ENCODE measurements at regions not wholly inside any gene's neighbourhood (a gene's known extent, or its start where the extent isn't known, plus 50 kb on each side); places are given as distances from the start of the nearest gene placed in this dataset.

DNA sequence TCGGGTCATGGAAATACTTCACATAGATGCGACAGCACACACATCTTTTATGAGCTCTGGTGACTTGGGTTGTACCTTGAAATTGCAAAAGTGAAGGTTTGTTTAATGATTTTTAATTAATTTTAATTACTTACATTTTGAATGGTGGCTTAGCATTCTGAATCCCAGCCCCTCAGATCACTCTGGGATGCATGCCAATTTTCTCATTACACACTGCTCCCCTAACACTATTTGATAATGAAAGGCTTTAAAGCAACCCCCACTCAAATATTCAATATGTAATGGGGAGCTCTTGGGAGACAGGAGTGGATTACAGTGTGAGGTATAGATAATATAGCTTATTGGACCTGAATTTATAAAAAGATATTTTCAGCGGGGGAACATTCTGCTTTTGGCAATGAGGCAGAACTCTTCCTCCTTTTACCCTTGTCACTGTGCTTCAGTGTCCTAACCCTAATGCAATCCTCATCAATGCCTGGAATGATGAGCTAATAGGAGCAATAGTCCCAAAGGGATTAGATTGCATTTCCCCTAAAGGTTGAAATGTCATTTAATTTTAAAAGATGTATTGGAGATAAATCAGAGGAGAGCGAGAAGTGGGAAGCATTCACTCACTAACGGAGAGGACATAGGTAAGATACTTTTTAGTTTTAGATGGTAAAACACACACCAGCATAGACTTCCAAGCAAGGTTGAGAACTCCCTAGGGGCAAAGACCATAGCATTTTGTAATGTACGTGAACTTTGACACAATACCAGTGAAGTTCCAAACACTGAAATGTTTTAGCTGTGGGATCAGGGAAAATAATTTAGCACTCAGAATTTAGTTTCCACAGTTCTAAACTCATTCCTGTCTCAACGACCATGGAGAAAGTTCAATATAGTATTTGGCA is 384.1 kb upstream of the PLXNA2 start:
- no CpG with 5 or more reads among the region's 7 CpGs for WGBS (ENCODE audit: insufficient coverage)
- H3K9me3 ChIP-seq (replicated peaks in 1 of 2; ENCODE audit: control insufficient read depth in 1 of 2, insufficient read depth in 1 of 2, low read length in 2 of 2), result no peaks in the 10 kb centered on the region
- Mint-ChIP-seq H3K9me3 (peaks cover 0 to 3% (median 0%) of the 10 kb centered on the region in 7 donors), H3K4me3 (no peak overlapping the region), H3K27ac (no peak overlapping the region), H3K36me3 (no peaks in the 10 kb centered on the region), H3K4me1 (no peaks in the 10 kb centered on the region), H3K27me3 (ENCODE audit: low read depth in 3 of 3) (peaks cover 0 to 2% (median 2%) of the 10 kb centered on the region in 3 donors)
- no peak overlapping the region for H3K4me3 ChIP-seq (replicated peaks in 1 of 3; ENCODE audit: low read depth in 2 of 3, low read length in 3 of 3)
- no peak for DNase-seq
- H2AFZ ChIP-seq (ENCODE audit: insufficient read depth, low read depth, low read length, poor library complexity, severe bottlenecking), result no peak overlapping the region
- no peak overlapping the region for H3K4me2 ChIP-seq (replicated peaks; ENCODE audit: extremely low read depth, low read length, poor library complexity, severe bottlenecking)
- H3K27me3 ChIP-seq (ENCODE audit: control insufficient read depth in 2 of 2, insufficient read depth in 2 of 2, low read length in 2 of 2), result no peaks in the 10 kb centered on the region
- no peak overlapping the region for H3K27ac ChIP-seq (ENCODE audit: low read depth in 1 of 2, low read length in 2 of 2)
- H3K79me2 ChIP-seq (ENCODE audit: insufficient read depth, low read length), result no peaks in the 10 kb centered on the region
- no peaks in the 10 kb centered on the region for H3K36me3 ChIP-seq (replicated peaks in 1 of 2; ENCODE audit: control insufficient read depth in 1 of 2, insufficient read depth in 2 of 2, low read length in 2 of 2)
- H3K9ac ChIP-seq (ENCODE audit: insufficient read depth, low read length, poor library complexity, severe bottlenecking), result no peak overlapping the region
- H4K20me1 ChIP-seq (ENCODE audit: insufficient read depth, low read length), result no peaks in the 10 kb centered on the region
- intact Hi-C loops (cut with micrococcal nuclease), result no loop called here
- no peaks in the 10 kb centered on the region for H3K4me1 ChIP-seq (ENCODE audit: control insufficient read depth in 1 of 2, insufficient read depth in 2 of 2, low read length in 2 of 2)
- TF ChIP-seq, protein P1, sequence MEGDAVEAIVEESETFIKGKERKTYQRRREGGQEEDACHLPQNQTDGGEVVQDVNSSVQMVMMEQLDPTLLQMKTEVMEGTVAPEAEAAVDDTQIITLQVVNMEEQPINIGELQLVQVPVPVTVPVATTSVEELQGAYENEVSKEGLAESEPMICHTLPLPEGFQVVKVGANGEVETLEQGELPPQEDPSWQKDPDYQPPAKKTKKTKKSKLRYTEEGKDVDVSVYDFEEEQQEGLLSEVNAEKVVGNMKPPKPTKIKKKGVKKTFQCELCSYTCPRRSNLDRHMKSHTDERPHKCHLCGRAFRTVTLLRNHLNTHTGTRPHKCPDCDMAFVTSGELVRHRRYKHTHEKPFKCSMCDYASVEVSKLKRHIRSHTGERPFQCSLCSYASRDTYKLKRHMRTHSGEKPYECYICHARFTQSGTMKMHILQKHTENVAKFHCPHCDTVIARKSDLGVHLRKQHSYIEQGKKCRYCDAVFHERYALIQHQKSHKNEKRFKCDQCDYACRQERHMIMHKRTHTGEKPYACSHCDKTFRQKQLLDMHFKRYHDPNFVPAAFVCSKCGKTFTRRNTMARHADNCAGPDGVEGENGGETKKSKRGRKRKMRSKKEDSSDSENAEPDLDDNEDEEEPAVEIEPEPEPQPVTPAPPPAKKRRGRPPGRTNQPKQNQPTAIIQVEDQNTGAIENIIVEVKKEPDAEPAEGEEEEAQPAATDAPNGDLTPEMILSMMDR (IDR thresholded peaks at IDR 0.05), result no peak

DNA sequence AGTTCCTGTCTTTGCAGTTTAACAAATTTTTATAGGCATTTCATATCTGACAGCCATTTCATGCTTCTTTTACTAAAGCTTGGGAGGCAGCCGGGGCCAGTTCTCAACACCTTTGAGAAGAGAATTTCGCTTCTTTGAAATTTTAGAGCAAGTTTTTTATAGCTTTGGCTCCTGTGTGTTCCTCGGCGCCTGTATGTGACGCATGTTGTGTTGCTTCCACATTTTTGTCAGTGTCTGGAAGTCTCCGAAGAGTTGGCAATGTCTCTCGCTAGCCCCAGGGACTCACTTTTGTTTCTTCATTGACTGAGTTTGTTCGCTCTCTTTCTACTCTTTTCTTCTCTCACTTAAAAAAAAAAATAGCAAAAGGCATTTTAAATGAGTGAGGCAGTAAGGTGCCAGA is 386.9 kb upstream of the PLXNA2 start:
- DNase-seq, result no peak
- TF ChIP-seq, protein P1 (IDR thresholded peaks at IDR 0.05), result no peak
- Histone ChIP-seq H3K4me1 (ENCODE audit: control insufficient read depth in 1 of 2, insufficient read depth in 2 of 2, low read length in 2 of 2) (no peaks in the 10 kb centered on the region), H3K27ac (ENCODE audit: low read depth in 1 of 2, low read length in 2 of 2) (no peak overlapping the region), H3K36me3 (replicated peaks in 1 of 2; ENCODE audit: control insufficient read depth in 1 of 2, insufficient read depth in 2 of 2, low read length in 2 of 2) (no peaks in the 10 kb centered on the region), H3K9me3 (replicated peaks in 1 of 2; ENCODE audit: control insufficient read depth in 1 of 2, insufficient read depth in 1 of 2, low read length in 2 of 2) (no peaks in the 10 kb centered on the region), H3K4me3 (replicated peaks in 1 of 3; ENCODE audit: low read depth in 2 of 3, low read length in 3 of 3) (no peak overlapping the region), H3K27me3 (ENCODE audit: control insufficient read depth in 2 of 2, insufficient read depth in 2 of 2, low read length in 2 of 2) (no peaks in the 10 kb centered on the region), H3K4me2 (replicated peaks; ENCODE audit: extremely low read depth, low read length, poor library complexity, severe bottlenecking) (no peak overlapping the region), H2AFZ (ENCODE audit: insufficient read depth, low read depth, low read length, poor library complexity, severe bottlenecking) (no peak overlapping the region), H3K9ac (ENCODE audit: insufficient read depth, low read length, poor library complexity, severe bottlenecking) (no peak overlapping the region), H4K20me1 (ENCODE audit: insufficient read depth, low read length) (no peaks in the 10 kb centered on the region), H3K79me2 (ENCODE audit: insufficient read depth, low read length) (no peaks in the 10 kb centered on the region)
- Mint-ChIP-seq H3K36me3 (no peaks in the 10 kb centered on the region), H3K9me3 (peaks cover 0 to 3% (median 0%) of the 10 kb centered on the region in 7 donors), H3K4me1 (no peaks in the 10 kb centered on the region), H3K27ac (no peak overlapping the region), H3K27me3 (ENCODE audit: low read depth in 3 of 3) (peaks cover 0 to 2% (median 2%) of the 10 kb centered on the region in 3 donors), H3K4me3 (no peak overlapping the region)
- 84% methylated on average over 5 of the region's 8 CpGs for WGBS (ENCODE audit: insufficient coverage)
- intact Hi-C loops (cut with micrococcal nuclease), result no loop called here
